H1 (cell line): ENCODE measurements at regions not wholly inside any gene's neighbourhood (a gene's known extent, or its start where the extent isn't known, plus 50 kb on each side); places are given as distances from the start of the nearest gene placed in this dataset.

Source experiments
- CREB1 ChIP-seq: IDR thresholded peaks from 2 replicates; pipeline ENCODE4 v1.6.1; 2012; ENCODE audit warnings: inconsistent platforms
- EP300 ChIP-seq, 2 experiments: IDR thresholded peaks; 1 replicate in 1 of 2; 2 replicates in 1 of 2; pipeline ENCODE4 v1.6.1; 2011 to 2012; ENCODE audit warnings: low read depth in 2 of 2, low read length in 2 of 2, mild to moderate bottlenecking in 2 of 2, borderline replicate concordance in 1 of 2, inconsistent platforms in 1 of 2, moderate library complexity in 1 of 2
- EZH2 ChIP-seq: fragments of 200-600 bp; sonication (generic); IDR thresholded peaks from 2 replicates; pipeline ENCODE4 v1.7.1; 2012; ENCODE audit warnings: low read depth, mild to moderate bottlenecking, moderate library complexity, low read length, inconsistent platforms; ENCODE audit not compliant: severe bottlenecking
- KDM1A ChIP-seq: fragments of 200-600, 300-600 bp; sonication (generic); IDR thresholded peaks from 2 replicates; pipeline ENCODE4 v1.7.1; 2016; ENCODE audit warnings: mild to moderate bottlenecking, low read length, borderline replicate concordance
- TBP ChIP-seq: IDR thresholded peaks from 2 replicates; pipeline ENCODE4 v1.6.1; 2011; ENCODE audit warnings: low read depth, low read length, improper control_type of control experiment
- ZNF274 ChIP-seq: IDR thresholded peaks from 2 replicates; pipeline ENCODE4 v1.7.0; 2012; ENCODE audit warnings: low read length, borderline replicate concordance; ENCODE audit errors: extremely low read depth
- TF ChIP-seq, protein P1 (sequence below): IDR thresholded peaks from 2 replicates; pipeline ENCODE4 v1.6.1; 2011; ENCODE audit warnings: low read length, improper control_type of control experiment
- TF ChIP-seq, protein P2 (sequence below): IDR thresholded peaks from 2 replicates; pipeline ENCODE4 v1.6.1; 2012; ENCODE audit warnings: inconsistent platforms
- TF ChIP-seq, protein P3 (sequence below), 3 experiments: IDR thresholded peaks; 1 replicate in 2 of 3; 2 replicates in 1 of 3; pipeline versions ENCODE4 v1.5.1 to v1.6.1; 2011; ENCODE audit warnings: low read length in 3 of 3, mild to moderate bottlenecking in 3 of 3, inconsistent platforms in 2 of 3, low read depth in 1 of 3, moderate library complexity in 1 of 3; ENCODE audit not compliant: insufficient read depth in 1 of 3; ENCODE audit errors: control extremely low read depth in 1 of 3

DNA sequence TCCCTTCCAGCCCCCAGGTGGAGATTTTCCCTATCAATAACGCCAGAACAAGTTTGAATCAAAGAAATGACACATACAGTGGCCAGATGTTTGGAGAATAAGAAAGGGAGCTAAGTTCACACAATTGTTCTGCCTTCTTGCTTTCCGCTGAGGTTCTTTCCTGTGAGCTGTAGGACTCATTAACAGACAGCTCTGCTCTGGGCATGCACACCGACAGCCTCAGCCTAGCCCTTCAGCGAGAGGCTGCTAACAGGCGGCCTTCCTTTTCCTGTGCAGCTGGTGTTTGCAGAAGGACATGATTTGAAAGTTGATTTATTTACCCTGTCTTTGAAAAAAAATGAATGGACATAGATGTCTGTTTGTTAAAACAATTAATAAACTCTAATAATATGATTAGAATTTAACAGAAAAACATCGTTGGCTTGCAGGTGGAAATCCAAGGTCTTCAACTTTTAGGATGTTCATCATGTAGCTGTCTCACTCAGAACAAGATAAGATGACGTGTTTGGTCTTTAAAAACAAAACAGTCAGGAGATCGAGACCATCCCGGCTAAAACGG lies 183.3 kb downstream of the KDR start:
- TF ChIP-seq, protein P1, sequence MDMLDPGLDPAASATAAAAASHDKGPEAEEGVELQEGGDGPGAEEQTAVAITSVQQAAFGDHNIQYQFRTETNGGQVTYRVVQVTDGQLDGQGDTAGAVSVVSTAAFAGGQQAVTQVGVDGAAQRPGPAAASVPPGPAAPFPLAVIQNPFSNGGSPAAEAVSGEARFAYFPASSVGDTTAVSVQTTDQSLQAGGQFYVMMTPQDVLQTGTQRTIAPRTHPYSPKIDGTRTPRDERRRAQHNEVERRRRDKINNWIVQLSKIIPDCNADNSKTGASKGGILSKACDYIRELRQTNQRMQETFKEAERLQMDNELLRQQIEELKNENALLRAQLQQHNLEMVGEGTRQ = no peak
- TF ChIP-seq KDM1A (no peak), EZH2 (no peak), EP300 (IDR thresholded peaks at IDR 0.05; ENCODE audit: borderline replicate concordance in 1 of 2, low read depth in 2 of 2, low read length in 2 of 2) (no peak), CREB1 (no peak), ZNF274 (no peak), TBP (no peak)
- TF ChIP-seq, protein P2, sequence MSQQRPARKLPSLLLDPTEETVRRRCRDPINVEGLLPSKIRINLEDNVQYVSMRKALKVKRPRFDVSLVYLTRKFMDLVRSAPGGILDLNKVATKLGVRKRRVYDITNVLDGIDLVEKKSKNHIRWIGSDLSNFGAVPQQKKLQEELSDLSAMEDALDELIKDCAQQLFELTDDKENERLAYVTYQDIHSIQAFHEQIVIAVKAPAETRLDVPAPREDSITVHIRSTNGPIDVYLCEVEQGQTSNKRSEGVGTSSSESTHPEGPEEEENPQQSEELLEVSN = no peak
- TF ChIP-seq, protein P3, sequence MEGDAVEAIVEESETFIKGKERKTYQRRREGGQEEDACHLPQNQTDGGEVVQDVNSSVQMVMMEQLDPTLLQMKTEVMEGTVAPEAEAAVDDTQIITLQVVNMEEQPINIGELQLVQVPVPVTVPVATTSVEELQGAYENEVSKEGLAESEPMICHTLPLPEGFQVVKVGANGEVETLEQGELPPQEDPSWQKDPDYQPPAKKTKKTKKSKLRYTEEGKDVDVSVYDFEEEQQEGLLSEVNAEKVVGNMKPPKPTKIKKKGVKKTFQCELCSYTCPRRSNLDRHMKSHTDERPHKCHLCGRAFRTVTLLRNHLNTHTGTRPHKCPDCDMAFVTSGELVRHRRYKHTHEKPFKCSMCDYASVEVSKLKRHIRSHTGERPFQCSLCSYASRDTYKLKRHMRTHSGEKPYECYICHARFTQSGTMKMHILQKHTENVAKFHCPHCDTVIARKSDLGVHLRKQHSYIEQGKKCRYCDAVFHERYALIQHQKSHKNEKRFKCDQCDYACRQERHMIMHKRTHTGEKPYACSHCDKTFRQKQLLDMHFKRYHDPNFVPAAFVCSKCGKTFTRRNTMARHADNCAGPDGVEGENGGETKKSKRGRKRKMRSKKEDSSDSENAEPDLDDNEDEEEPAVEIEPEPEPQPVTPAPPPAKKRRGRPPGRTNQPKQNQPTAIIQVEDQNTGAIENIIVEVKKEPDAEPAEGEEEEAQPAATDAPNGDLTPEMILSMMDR (IDR thresholded peaks at IDR 0.05; ENCODE audit: control extremely low read depth in 1 of 3, insufficient read depth in 1 of 3, low read depth in 1 of 3, low read length in 3 of 3) = no peak
